Endodermal cell (in vitro differentiated cells): ENCODE measurements at regions not wholly inside any gene's neighbourhood (a gene's known extent, or its start where the extent isn't known, plus 50 kb on each side); places are given as distances from the start of the nearest gene placed in this dataset.

Experiments used
- DNase-seq: peaks from one replicate; pipeline ENCODE4 v3.0.0-alpha.2; 2017
- H3K27ac ChIP-seq: 2 replicates; pipeline ENCODE4 v1.5.1; 2013; ENCODE audit warnings: mild to moderate bottlenecking, low read depth, low read length, moderate library complexity
- H3K27me3 ChIP-seq: 2 replicates; pipeline ENCODE4 v1.6.1; 2013; ENCODE audit warnings: mild to moderate bottlenecking, low read length, moderate library complexity; ENCODE audit not compliant: insufficient read depth, control insufficient read depth, poor library complexity, severe bottlenecking
- H3K36me3 ChIP-seq: 2 replicates; pipeline ENCODE4 v1.7.0; 2013; ENCODE audit warnings: mild to moderate bottlenecking, low read length, moderate library complexity; ENCODE audit not compliant: control insufficient read depth, insufficient read depth
- H3K4me1 ChIP-seq: one replicate; pipeline ENCODE4 v1.7.0; 2013; ENCODE audit warnings: low read length; ENCODE audit not compliant: control insufficient read depth, insufficient read depth
- H3K4me3 ChIP-seq: 2 replicates; pipeline ENCODE4 v1.5.1; 2013; ENCODE audit warnings: mild to moderate bottlenecking, low read length, moderate library complexity
- H3K9ac ChIP-seq: 2 replicates; pipeline ENCODE4 v1.6.1; 2013; ENCODE audit warnings: mild to moderate bottlenecking, low read length, moderate library complexity; ENCODE audit not compliant: poor library complexity, severe bottlenecking; ENCODE audit errors: extremely low read depth
- H3K9me3 ChIP-seq: 2 replicates; pipeline ENCODE4 v1.6.1; 2013; ENCODE audit warnings: mild to moderate bottlenecking, low read length, moderate library complexity; ENCODE audit not compliant: control insufficient read depth
- H3K27ac Mint-ChIP-seq: 2 replicates; pipeline ENCODE4 v1.8.0; 2020; ENCODE audit warnings: mixed read lengths
- H3K27me3 Mint-ChIP-seq: 2 replicates; pipeline ENCODE4 v1.8.0; 2021; ENCODE audit warnings: mild to moderate bottlenecking, mixed read lengths; ENCODE audit not compliant: insufficient read depth
- H3K36me3 Mint-ChIP-seq: 2 replicates; pipeline ENCODE4 v1.8.0; 2020; ENCODE audit warnings: low read depth, mixed read lengths
- H3K4me1 Mint-ChIP-seq: 2 replicates; pipeline ENCODE4 v1.8.0; 2020; ENCODE audit warnings: mixed read lengths
- H3K4me3 Mint-ChIP-seq: 2 replicates; pipeline ENCODE4 v1.8.0; 2020; ENCODE audit warnings: mild to moderate bottlenecking, moderate library complexity, mixed read lengths
- H3K9me3 Mint-ChIP-seq: 2 replicates; pipeline ENCODE4 v1.8.0; 2020; ENCODE audit warnings: mild to moderate bottlenecking, mixed read lengths
- CTCF ChIP-seq: fragments of 200-600 bp; sonication (generic); conservative IDR thresholded peaks from 2 replicates; pipeline ENCODE4 v1.5.0; 2021; ENCODE audit warnings: antibody characterized with exemption, mild to moderate bottlenecking
- WGBS, 2 experiments: methylation state at CpG; one replicate each; pipeline versions ENCODE4 v1.1.5 to v1.1.7; 2013; ENCODE audit warnings: missing lambda C conversion rate in 2 of 2, mixed read lengths in 1 of 2; ENCODE audit not compliant: insufficient coverage in 1 of 2, insufficient read length in 1 of 2; 5-methylcytosine and 5-hydroxymethylcytosine counted together

GRCh38 chr10:3625959-3626751, 158.9 kb downstream of the KLF6 start:
- no peaks in the 10 kb centered on the region for H3K4me1 Mint-ChIP-seq
- H3K4me3 Mint-ChIP-seq = no peak overlapping the region
- H3K36me3 Mint-ChIP-seq = no peaks in the 10 kb centered on the region
- WGBS, 2 experiments = 87 to 91% methylated on average over 11 of the region's 11 CpGs
- DNase-seq = no peak
- no peak overlapping the region for H3K9ac ChIP-seq
- no peaks in the 10 kb centered on the region for H3K4me1 ChIP-seq
- TF ChIP-seq CTCF = no peak
- H3K9me3 ChIP-seq = peaks cover under 1% of the 10 kb centered on the region
- H3K9me3 Mint-ChIP-seq = peaks cover 9% of the 10 kb centered on the region
- no peaks in the 10 kb centered on the region for H3K27me3 ChIP-seq
- H3K27me3 Mint-ChIP-seq = no peaks in the 10 kb centered on the region
- H3K4me3 ChIP-seq = no peak overlapping the region
- no peak overlapping the region for H3K27ac Mint-ChIP-seq
- H3K36me3 ChIP-seq = no peaks in the 10 kb centered on the region
- H3K27ac ChIP-seq = no peak overlapping the region

- Mint-ChIP-seq H3K4me3 (no peak overlapping the region), H3K4me1 (no peaks in the 10 kb centered on the region), H3K36me3 (no peaks in the 10 kb centered on the region), H3K27me3 (no peaks in the 10 kb centered on the region), H3K9me3 (peaks cover 19% of the 10 kb centered on the region), H3K27ac (no peak overlapping the region)
- H3K36me3 ChIP-seq = no peaks in the 10 kb centered on the region
- no peaks in the 10 kb centered on the region for H3K27me3 ChIP-seq
- no peak overlapping the region for H3K9ac ChIP-seq
- TF ChIP-seq CTCF = no peak
- H3K9me3 ChIP-seq = peaks cover 10% of the 10 kb centered on the region
- H3K27ac ChIP-seq = no peak overlapping the region
- 82 to 87% methylated on average over 6 to 8 of the region's 8 CpGs for WGBS, 2 experiments
- DNase-seq = no peak
- H3K4me1 ChIP-seq = no peaks in the 10 kb centered on the region
- no peak overlapping the region for H3K4me3 ChIP-seq
Observed at GRCh38 chr10:3624367-3624766, 160.6 kb downstream of the KLF6 start.

GRCh38 chr10:3623746-3624145, 161.3 kb downstream of the KLF6 start:
- Histone ChIP-seq H3K27me3 (no peaks in the 10 kb centered on the region), H3K9ac (no peak overlapping the region), H3K9me3 (peaks cover 10% of the 10 kb centered on the region), H3K4me3 (no peak overlapping the region), H3K36me3 (no peaks in the 10 kb centered on the region), H3K4me1 (no peaks in the 10 kb centered on the region), H3K27ac (no peak overlapping the region)
- Mint-ChIP-seq H3K4me3 (no peak overlapping the region), H3K27me3 (no peaks in the 10 kb centered on the region), H3K27ac (no peak overlapping the region), H3K36me3 (no peaks in the 10 kb centered on the region), H3K4me1 (no peaks in the 10 kb centered on the region), H3K9me3 (peaks cover 19% of the 10 kb centered on the region)
- TF ChIP-seq CTCF = no peak
- 89 to 97% methylated on average over 6 to 7 of the region's 7 CpGs for WGBS, 2 experiments
- DNase-seq = no peak
